Myocyte (in vitro differentiated cells): ENCODE measurements at regions not wholly inside any gene's neighbourhood (a gene's known extent, or its start where the extent isn't known, plus 50 kb on each side); places are given as distances from the start of the nearest gene placed in this dataset.

ENCODE experiments used
- DNase-seq: peaks from one replicate; pipeline ENCODE4 v3.0.0-alpha.2; 2012; ENCODE audit warnings: low read depth

DNA sequence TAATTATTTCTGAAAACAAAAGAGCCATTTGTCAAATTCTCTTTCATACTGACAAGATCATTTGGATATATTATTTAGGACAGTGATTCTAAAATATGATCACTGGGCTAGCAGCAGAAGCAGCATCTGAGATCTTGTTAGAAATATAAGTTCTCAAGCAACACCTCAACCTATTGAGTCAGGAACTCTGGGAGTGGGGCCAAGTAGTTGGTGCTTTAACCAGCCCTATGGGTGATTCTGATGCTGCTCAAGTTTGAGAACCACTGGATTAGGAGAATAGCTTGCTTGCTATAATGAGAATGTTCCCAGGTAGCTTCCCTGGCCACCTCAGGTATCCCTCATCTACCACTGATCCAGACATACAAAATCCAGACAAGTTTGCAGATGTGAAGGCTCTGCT lies 466.9 kb upstream of the CELF4 start:
- DNase-seq: no peak

DNA sequence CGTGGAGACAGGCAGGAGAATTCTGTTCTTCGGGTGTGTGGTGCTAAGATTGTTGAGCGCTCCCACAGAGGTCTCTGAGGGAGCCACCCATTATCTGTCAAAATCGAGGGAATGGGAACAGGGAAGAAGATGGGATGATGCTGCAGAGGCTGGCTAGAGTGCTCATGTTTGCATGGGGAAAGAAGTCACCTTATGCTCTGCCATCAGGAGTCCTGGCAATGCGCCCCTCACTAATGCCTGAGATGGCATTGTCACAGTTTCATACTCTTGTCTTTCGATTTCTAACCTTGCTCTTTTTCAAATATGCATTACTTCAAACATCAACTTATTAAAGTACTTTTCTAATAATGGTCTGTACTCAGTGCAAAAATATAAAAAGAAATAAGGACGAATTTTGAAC lies 463.3 kb upstream of the CELF4 start:
- no peak for DNase-seq

DNA sequence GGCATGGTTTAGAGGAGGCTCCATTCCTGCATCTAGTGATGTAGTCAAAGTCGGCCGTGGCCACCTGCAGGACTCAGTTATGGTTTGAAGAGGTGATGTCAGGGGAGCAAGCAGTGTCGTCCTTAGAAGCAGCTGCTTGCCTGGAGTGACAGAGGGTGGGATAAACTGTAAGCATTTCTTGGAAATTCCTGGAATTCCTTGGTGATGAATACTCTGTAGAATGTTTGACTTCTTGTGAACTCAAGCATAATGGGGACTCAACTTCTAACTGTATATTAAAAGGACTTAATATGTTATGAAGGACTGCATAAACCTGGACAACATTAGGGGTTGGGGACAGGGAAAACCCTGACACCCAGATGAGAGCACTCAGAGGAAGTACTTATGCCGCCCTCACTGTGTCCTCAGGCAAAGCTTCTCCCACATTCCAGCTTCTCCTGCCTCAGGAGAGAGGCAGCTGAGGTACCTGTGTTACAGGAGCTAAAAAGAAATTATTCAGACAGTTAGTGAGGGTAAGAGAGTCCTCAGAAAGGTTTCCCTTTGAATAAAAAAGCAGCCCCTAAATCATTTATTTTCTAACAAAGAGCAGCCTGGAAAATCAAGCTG lies 459.9 kb upstream of the CELF4 start:
- DNase-seq: no peak

DNA sequence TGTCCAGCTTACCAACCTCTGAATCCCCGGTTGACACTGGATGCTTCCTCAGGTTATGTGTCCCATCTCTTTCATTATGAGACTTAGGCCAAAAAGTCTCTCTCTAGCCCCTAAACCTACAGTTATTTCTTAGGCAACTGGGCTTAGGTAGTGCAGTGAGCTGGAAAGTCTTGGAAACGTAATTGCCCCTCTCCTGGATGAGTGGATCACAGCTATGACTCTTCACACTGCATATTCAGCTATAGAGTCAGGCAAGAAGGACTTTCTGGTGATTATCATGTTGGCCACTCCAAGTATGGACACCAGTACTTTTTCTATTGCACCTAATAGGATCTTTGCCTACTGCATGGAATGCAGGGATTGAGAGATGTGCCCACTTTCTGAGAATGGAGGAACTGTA lies 458.3 kb upstream of the CELF4 start:
- DNase-seq: no peak

DNA sequence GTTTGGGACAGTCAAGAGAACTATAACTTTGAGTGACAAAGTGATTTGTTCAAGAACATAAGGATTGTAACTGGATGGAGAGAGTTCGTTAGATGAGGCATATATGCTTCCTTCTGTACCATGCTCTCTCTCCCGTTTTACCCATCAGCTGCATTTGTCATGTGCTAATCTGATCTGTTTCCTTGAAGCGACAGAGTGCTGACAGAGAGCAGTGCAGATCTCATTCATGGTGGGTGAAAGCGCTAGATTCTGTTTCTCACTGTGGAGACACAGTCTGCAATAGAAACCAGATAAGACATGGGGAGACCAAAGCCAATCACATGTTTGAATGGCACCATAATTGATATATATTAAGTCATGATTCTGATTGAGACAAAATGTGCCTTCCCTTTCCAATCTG lies 456.6 kb upstream of the CELF4 start:
- DNase-seq: no peak

DNA sequence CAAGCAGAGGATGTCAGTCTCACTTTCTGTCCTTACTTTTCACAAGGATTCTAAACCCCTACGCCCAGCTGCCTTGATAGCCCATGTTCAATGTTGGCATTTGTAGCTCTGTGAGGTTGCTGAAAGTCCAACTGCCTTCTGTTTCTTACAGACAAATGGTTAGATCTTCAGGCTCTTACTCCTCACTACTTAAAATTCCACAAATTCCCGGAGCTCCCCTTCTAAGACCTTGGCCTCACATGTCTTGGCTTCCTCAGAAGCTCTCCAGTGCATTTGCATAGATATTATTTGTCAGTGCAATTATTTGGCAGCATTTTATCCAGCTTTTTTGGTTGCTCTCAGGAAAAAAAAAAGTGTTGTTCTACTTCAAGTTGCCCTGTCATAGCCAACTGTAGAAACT lies 453.7 kb upstream of the CELF4 start:
- DNase-seq: no peak

DNA sequence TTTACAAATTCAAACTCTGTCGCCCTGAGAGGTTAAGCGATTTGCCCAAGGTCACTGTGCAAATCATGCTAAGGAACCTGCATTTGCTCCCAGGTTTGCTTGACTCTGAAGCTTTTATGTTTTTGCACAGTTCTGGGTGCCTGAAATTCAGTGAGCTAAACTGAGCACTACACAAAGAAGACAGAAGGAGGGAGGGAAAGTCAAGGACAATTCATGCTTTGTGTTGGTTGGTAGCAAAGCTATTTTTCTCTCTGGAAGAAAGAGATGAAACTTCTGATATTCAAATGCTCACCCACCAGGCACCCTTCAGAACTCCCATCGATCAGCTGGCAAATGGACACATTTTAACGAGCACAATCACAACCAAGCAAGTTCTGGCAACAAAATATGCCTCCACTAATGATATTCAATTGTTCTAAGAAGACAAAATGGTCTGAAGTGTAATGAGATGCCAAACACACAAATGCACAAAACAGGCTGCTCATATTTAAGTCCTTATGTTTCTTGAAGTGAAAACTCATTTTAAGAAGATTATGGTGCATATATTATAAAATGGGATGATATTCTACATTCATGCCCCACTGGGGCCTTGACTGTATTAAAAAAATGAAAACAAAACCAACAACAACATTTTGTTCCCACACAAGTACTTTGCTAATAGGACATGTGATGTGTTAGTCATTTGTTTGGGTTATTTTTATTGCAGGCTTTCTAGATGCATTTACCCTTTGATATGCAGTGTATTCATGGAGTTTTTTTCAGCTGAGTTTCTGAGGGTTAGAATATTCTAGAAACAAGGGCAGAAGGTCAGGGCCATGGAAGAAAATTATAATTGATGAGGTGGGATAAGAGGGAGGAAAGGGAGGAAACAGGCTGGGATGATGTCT lies 445.6 kb upstream of the CELF4 start:
- DNase-seq: no peak

DNA sequence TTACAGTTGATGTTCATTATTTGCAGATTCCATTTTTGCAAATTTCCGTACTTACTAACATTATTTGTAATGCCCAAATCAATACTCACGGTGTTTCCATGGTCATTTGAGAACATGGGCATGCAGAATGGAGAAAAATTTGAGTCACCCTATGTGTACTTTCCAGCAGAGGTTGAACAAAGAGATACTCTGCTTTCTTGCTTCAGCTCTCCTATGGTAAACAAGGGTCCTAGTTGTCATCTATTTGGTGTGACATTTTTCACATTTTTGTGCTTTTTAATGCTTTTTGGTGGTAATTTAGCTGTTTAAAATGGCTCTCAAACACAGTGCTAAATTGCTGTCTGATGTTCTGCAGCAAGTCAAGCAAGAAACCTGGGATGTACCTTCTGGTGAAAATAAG lies 444.4 kb upstream of the CELF4 start:
- DNase-seq: no peak

DNA sequence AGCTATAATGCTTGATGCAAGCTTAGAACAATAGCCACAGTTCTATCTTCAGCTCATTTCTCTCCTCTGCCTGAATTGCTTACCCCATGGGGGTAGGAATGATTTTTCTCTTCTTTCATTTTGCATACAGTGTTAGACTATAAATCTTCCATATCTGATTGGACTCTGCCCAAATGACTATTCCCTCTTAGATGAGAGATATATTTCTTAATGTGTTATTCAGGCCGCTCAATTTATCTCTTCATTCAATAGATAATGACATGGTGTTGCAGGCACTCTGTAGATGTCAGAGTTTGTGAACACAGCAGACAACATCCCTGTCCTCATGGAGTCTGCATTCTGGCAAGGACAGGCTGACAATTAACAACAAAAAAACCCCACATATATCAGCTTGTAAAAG lies 443.7 kb upstream of the CELF4 start:
- no peak for DNase-seq

DNA sequence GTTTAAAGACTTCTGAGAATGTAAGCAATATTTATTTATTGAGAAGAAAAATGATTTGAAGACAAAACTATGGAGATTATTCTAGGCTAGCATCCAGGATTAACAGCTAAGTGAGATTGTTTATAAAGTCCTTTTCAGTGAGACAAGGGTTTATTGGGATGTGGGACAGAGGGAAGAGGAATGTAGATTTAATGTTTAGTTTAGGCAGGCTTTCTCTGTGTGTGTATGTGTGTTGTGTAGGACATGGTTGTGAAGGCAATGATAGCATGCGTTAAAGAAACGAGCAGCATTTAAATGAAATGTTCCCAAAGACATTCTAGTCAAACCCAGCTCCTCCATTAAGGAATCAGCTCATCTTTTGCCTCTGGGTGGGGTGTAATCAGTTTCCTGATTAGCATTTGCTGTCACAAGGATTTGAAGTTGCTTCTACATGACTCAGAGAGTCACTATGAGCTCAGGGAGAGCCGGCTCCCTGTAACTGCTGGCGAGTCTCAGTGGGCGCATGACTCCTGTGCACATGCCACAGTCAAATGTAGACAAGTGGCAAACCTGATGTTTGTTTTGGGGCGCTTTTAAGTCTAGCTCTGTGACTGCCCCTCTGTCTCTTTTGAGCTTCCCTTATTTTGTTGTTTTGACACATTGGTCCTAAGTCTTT lies 442.2 kb upstream of the CELF4 start:
- no peak for DNase-seq

DNA sequence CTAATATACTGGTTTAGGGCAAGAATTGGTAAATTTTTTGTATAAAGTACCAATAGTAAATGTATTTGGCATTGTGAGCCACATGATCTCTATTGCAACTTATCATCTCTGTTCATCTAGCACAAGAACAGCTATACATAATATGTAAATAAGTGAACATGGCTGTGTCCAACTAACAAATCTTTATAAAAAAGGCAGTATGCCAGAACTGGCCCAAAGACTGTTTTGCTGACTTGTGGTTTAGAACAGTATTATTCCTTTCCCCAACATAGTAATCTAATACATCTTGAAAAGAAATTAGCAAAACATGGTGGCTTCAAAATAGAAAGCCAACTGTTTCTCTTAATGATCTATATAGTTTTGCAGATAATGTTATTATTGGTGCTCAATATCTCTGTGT lies 441.4 kb upstream of the CELF4 start:
- no peak for DNase-seq

DNA sequence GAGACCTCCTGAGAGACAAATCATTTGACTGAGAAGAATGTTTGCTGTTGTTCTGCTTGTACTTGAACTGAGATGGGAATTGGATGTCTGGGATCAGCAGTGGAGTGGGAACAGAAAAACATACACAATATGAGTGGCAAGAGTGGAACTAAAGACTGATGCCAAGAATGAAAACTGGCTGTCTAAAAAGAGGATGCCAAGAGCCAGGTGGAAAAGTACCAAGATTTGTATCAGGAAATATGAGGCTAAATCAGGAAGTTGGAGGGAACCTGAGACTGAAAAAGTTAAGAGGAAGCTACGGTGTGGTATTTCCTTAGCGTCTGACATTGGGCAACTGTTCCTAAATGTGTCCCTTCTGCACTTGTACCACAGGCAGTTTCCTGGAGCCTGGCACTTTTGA lies 440.9 kb upstream of the CELF4 start:
- DNase-seq: no peak

DNA sequence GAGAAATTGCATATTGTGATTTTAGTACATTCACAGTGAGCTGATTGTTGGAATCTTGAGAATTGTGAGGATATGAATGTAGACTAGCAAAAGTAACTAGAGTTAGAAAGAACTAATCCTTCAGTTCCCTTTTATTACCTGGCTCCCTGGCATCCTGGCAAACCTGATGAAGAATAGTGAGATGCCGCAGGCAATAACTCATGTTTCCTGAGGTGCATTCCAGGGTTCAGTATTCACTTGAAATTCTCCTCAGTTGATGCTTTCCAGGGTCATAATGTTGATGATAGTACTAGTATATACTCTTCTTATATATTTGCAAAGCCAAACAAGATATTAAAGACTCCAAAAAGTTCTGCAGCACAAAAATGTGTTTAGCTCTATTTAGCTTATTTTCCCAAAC lies 432.1 kb upstream of the CELF4 start:
- DNase-seq: no peak

DNA sequence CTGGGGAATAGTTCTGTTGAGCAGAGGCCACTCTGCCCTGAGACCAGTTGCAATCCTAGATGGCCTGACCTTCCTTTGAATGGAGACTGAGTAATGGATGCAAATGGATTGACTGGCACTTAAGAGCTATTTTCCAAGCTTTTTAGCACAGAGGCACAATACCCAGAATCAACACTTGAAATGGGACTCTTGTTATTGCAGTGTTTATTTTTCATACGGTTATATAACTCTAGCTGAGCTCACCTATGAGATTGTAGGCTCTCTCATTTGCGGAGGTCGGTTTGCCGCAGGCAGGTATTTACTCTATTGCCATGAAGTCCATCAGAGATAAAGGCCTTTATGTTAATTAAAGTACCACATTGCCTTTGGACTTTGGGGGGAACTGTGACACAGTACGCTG lies 422.3 kb upstream of the CELF4 start:
- no peak for DNase-seq

DNA sequence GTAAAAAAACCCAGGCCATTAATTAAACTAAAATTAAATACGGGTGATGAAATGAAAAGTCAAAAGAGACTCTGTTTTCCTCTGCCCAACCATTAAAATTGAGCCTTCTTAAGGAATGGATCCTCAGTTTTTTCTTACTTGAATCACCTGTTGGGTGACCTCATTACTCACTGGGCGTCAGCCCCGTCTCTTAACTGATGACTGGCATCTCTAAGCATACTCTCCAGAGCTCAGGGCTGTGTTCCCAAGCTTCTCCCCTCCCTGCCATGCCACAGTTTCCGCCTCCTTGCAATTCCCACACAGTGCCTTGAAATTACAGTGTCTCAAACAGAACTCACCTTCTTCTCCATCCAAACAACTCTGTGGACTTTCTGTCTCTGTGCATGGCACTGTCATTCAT lies 421.1 kb upstream of the CELF4 start:
- no peak for DNase-seq

DNA sequence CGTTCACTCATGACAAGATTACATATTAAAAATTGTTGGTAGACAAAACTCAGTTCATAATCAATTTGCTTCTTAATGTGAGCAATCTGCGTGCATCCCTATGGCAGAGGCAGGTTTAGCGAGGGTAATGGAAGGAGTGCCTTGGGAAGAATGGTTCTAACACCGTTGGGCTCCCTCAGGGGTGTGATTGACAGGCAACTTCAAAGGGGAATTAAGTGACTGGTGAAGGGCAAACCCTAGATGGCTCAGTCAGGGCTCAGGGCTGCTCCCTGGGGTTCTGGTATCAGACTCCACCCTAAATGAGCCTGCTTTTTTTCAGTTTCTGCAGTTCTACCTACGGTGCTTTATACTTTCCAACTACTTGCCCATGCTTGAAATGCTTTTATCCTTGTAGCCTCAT lies 419.5 kb upstream of the CELF4 start:
- DNase-seq: no peak

DNA sequence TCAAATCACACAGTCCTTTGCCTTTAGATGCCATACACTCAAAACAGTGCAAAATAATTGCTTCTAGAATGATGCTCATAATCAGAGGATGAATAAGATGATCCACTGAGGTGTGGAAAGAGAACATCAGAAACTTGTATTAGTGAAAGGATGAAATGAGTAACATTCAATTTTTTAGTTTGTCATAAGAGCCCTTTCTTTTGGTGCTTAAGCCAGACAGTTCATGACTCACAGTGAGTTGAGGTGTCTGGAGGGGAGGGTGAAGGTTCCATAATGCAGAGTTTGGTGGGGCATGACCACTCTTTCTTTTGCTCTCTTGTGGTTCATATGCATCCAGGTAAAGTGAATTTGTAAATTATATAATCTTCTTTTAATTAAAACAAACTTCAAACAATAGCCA lies 415.0 kb upstream of the CELF4 start:
- DNase-seq: no peak

DNA sequence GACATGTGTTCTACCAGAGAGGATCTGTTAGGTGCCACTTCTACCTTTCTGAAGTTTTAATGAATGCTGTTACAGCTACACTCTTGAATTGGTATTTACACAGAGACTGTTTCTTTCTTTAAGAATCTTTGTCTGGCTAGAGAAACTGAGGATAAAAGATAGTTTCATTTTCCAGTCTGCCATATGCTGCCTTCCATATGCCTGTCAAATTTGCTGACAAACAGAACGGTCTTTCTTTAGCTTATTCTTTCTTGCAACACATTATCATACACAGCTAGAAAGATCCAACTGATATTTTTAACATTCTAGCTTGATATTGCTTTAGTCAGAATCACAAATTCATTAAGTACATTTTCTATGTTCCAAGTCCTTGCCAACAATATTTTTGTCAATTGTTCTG lies 409.8 kb upstream of the CELF4 start:
- DNase-seq: no peak

DNA sequence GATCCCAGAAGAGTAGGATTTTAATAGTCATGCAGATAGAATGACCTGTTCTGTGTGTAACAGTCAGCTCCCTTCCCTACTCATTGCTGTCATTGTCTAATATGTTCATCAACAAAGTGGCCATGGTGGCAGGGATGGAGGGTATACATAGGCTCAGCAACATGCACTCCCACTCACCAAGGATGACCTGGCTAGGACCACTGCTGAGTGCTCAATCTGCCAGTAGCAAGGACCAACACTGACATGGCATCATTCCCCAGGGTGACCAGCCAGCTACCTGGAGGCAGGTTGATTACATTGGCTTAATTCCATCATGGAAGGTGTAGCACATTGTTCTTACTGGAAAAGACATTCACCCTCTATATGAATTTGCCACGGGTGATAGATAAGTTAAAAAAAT lies 401.7 kb upstream of the CELF4 start:
- no peak for DNase-seq

DNA sequence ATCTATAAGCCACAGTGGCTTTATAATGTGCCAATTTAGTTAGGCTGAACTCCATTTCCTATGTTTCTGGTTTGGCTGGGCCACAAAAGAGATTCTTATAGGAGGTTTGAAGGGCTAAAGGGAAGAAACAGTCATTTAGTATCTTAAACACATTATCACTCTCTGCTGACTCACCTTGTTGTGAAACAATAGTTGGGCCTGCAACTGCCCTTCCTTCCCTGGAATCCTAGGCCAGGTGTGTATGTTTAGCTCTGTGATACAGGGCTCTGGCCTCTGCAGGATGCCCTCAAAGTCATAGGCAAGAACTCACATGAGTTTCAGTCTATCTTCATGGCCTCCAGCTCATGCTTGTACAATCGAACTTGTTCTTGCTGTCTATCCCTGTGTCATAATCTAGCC lies 400.0 kb upstream of the CELF4 start:
- DNase-seq: no peak

DNA sequence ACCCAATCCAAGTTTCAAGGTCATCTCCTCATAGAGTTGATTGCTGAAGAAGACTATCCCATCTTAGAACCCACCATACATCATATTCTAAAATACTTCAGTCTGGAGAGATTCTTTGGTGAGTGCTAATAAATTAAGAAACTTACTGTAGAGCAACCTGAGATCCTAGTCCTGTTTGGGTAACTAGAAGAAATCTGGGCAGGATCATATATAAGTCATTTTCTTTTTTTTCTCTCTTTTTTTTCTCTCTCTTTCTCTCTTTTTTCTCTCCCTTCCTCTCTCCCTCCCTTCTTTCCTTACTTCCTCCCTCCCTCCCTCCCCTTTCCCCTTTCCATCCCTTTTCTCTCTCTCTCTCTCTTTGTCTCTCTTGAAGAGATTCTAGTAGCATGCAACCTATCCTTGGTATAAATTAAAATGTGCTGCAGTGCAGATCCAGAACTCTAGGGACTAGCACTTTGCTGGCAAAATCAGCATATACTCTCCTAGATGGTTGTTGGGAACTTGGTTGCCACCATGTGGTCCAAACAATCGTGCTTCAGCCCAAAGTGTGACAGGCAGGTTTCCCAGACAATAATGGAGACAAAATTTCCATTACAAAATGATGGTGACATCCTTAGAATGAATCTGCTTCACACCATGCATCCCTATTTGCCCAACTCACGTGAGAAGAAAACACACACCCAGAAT lies 399.4 kb upstream of the CELF4 start:
- DNase-seq: no peak

DNA sequence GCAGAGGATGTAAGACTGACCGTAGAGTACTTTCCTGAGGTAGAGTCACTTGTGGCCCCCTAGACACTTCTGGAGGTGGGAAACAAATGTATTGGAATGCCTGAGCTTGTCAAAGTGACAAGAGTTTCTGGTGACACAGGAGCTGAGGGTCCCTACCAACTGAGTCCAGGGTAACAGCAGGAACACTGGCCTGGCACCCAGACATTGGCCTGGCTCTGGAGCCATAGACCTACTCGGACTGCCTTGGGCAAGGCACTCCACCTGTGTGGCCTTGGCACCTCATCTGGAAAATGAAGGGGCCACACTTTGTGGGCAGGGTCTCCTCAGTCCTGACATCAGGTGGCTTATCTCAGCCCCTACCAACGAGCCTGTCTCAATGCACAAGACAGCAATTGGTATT lies 398.2 kb upstream of the CELF4 start:
- no peak for DNase-seq
